ENCODE measurements at regions not wholly inside any gene's neighbourhood (a gene's known extent, or its start where the extent isn't known, plus 50 kb on each side); places are given as distances from the start of the nearest gene placed in this dataset.

DNA sequence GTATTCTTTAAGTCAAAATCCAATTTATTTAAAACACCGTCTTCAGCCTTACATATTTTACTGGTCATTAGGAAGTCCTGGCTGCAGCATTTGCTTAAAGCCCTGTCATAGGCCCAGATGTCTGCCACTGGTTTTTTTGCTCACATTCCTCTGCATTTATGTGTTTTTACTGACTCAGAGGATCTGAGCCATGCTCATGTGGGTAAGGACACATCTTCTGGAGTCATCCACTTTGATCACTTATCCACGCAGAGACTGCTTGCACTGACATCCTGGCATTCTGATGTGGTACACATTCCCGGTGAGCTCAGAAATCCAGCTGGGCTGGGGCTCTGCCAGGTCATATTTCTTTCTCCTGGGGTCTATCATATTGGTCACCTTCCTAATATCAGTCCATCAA, 531.7 kb upstream of the ARGLU1 start:
- no peak overlapping the region for H2AFZ ChIP-seq (ENCODE audit: low read depth, low read length)
- no peaks in the 10 kb centered on the region for H3K9me2 ChIP-seq (ENCODE audit: insufficient read depth, low read length)

GRCh38 chr13:107097916-107098315, 530.0 kb upstream of the ARGLU1 start:
- Histone ChIP-seq H3K27ac (ENCODE audit: low read length) (no peak overlapping the region), H4K20me1 (ENCODE audit: insufficient read depth) (no peaks in the 10 kb centered on the region), H3K27me3 (ENCODE audit: insufficient read depth, low read depth, low read length) (no peaks in the 10 kb centered on the region), H3F3A (ENCODE audit: insufficient read depth, low read length, poor library complexity, severe bottlenecking) (no peaks in the 10 kb centered on the region), H3K9ac (ENCODE audit: low read length) (no peak overlapping the region), H3K9me3 (ENCODE audit: low read length) (no peaks in the 10 kb centered on the region), H3K4me2 (ENCODE audit: low read length) (no peak overlapping the region), H3K79me2 (replicated peaks; ENCODE audit: insufficient read depth, low read length) (no peaks in the 10 kb centered on the region), H3K36me3 (ENCODE audit: insufficient read depth, low read length) (no peaks in the 10 kb centered on the region), H2AFZ (ENCODE audit: low read depth, low read length) (no peak overlapping the region), H3K9me2 (ENCODE audit: insufficient read depth, low read length) (no peaks in the 10 kb centered on the region), H3K4me3 (ENCODE audit: low read length) (no peak overlapping the region)
- TF ChIP-seq EZH2 (IDR thresholded peaks at IDR 0.05; ENCODE audit: borderline replicate concordance, insufficient read depth, low read length, poor library complexity, severe bottlenecking) (no peak), EP300 (conservative IDR thresholded peaks at IDR 0.05; ENCODE audit: poor library complexity, severe bottlenecking) (no peak), TAF1 (IDR thresholded peaks at IDR 0.05; ENCODE audit: low read depth) (no peak), MXI1 (conservative IDR thresholded peaks at IDR 0.05; ENCODE audit: poor library complexity, severe bottlenecking) (no peak), RAD21 (conservative IDR thresholded peaks at IDR 0.05) (no peak), SMC3 (conservative IDR thresholded peaks at IDR 0.05; ENCODE audit: poor library complexity) (no peak), POLR2AphosphoS5 (IDR thresholded peaks at IDR 0.05) (no peak)
- TF ChIP-seq, protein P1, sequence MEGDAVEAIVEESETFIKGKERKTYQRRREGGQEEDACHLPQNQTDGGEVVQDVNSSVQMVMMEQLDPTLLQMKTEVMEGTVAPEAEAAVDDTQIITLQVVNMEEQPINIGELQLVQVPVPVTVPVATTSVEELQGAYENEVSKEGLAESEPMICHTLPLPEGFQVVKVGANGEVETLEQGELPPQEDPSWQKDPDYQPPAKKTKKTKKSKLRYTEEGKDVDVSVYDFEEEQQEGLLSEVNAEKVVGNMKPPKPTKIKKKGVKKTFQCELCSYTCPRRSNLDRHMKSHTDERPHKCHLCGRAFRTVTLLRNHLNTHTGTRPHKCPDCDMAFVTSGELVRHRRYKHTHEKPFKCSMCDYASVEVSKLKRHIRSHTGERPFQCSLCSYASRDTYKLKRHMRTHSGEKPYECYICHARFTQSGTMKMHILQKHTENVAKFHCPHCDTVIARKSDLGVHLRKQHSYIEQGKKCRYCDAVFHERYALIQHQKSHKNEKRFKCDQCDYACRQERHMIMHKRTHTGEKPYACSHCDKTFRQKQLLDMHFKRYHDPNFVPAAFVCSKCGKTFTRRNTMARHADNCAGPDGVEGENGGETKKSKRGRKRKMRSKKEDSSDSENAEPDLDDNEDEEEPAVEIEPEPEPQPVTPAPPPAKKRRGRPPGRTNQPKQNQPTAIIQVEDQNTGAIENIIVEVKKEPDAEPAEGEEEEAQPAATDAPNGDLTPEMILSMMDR (IDR thresholded peaks at IDR 0.05; ENCODE audit: poor library complexity, severe bottlenecking): no peak
- TF ChIP-seq, protein P2, sequence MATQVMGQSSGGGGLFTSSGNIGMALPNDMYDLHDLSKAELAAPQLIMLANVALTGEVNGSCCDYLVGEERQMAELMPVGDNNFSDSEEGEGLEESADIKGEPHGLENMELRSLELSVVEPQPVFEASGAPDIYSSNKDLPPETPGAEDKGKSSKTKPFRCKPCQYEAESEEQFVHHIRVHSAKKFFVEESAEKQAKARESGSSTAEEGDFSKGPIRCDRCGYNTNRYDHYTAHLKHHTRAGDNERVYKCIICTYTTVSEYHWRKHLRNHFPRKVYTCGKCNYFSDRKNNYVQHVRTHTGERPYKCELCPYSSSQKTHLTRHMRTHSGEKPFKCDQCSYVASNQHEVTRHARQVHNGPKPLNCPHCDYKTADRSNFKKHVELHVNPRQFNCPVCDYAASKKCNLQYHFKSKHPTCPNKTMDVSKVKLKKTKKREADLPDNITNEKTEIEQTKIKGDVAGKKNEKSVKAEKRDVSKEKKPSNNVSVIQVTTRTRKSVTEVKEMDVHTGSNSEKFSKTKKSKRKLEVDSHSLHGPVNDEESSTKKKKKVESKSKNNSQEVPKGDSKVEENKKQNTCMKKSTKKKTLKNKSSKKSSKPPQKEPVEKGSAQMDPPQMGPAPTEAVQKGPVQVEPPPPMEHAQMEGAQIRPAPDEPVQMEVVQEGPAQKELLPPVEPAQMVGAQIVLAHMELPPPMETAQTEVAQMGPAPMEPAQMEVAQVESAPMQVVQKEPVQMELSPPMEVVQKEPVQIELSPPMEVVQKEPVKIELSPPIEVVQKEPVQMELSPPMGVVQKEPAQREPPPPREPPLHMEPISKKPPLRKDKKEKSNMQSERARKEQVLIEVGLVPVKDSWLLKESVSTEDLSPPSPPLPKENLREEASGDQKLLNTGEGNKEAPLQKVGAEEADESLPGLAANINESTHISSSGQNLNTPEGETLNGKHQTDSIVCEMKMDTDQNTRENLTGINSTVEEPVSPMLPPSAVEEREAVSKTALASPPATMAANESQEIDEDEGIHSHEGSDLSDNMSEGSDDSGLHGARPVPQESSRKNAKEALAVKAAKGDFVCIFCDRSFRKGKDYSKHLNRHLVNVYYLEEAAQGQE (IDR thresholded peaks at IDR 0.05; ENCODE audit: borderline replicate concordance): no peak

More for the DNA sequence above, 531.7 kb upstream of the ARGLU1 start:
- no peaks in the 10 kb centered on the region for H3K27me3 ChIP-seq (ENCODE audit: insufficient read depth, low read depth, low read length)
- H3K27ac ChIP-seq (ENCODE audit: low read length): no peak overlapping the region
- H3K79me2 ChIP-seq (replicated peaks; ENCODE audit: insufficient read depth, low read length): no peaks in the 10 kb centered on the region
- no peaks in the 10 kb centered on the region for H3K36me3 ChIP-seq (ENCODE audit: insufficient read depth, low read length)
- H4K20me1 ChIP-seq (ENCODE audit: insufficient read depth): no peaks in the 10 kb centered on the region
- H3K4me3 ChIP-seq (ENCODE audit: low read length): no peak overlapping the region
- no peak overlapping the region for H3K4me2 ChIP-seq (ENCODE audit: low read length)
- TF ChIP-seq POLR2AphosphoS5 (IDR thresholded peaks at IDR 0.05) (no peak), SMC3 (conservative IDR thresholded peaks at IDR 0.05; ENCODE audit: poor library complexity) (no peak), MXI1 (conservative IDR thresholded peaks at IDR 0.05; ENCODE audit: poor library complexity, severe bottlenecking) (no peak), TAF1 (IDR thresholded peaks at IDR 0.05; ENCODE audit: low read depth) (no peak), EZH2 (IDR thresholded peaks at IDR 0.05; ENCODE audit: borderline replicate concordance, insufficient read depth, low read length, poor library complexity, severe bottlenecking) (no peak), RAD21 (conservative IDR thresholded peaks at IDR 0.05) (no peak), EP300 (conservative IDR thresholded peaks at IDR 0.05; ENCODE audit: poor library complexity, severe bottlenecking) (no peak)
- TF ChIP-seq, protein P2 (IDR thresholded peaks at IDR 0.05; ENCODE audit: borderline replicate concordance): no peak
- TF ChIP-seq, protein P1 (IDR thresholded peaks at IDR 0.05; ENCODE audit: poor library complexity, severe bottlenecking): no peak
- H3F3A ChIP-seq (ENCODE audit: insufficient read depth, low read length, poor library complexity, severe bottlenecking): no peaks in the 10 kb centered on the region
- no peaks in the 10 kb centered on the region for H3K9me3 ChIP-seq (ENCODE audit: low read length)
- H3K9ac ChIP-seq (ENCODE audit: low read length): no peak overlapping the region

All from neural cell (in vitro differentiated cells).